ENCODE measurements at regions not wholly inside any gene's neighbourhood (a gene's known extent, or its start where the extent isn't known, plus 50 kb on each side); places are given as distances from the start of the nearest gene placed in this dataset.

GRCh38 chr13:104196611-104197010 lies 1130.4 kb upstream of the SLC10A2 start:
- Histone ChIP-seq H3K4me2 (no peak overlapping the region), H4K20me1 (replicated peaks; ENCODE audit: insufficient read depth) (no peaks in the 10 kb centered on the region), H3K27ac (ENCODE audit: low read depth) (no peak overlapping the region), H3K36me3 (ENCODE audit: insufficient read depth) (no peaks in the 10 kb centered on the region), H3K79me2 (replicated peaks; ENCODE audit: insufficient read depth) (no peaks in the 10 kb centered on the region), H3K4me3 (no peak overlapping the region), H2AFZ (peak overlapping the region; percentile 90; the same call in 1 of the 2 replicates), H3F3A (replicated peaks; ENCODE audit: low read depth) (no peaks in the 10 kb centered on the region), H3K4me1 (ENCODE audit: insufficient read depth) (peaks cover 6% of the 10 kb centered on the region; the same call in 1 of the 2 replicates), H3K9me2 (ENCODE audit: insufficient read depth) (0 out of 2 replicates have a peak, but pooled peaks cover 6% of the 10 kb centered on the region), H3K27me3 (ENCODE audit: insufficient read depth) (no peaks in the 10 kb centered on the region)
- ATAC-seq (no peak), DNase-seq (ENCODE audit: low spot score) (no peak)
- Mint-ChIP-seq H3K27ac (no peak overlapping the region), H3K27me3 (ENCODE audit: insufficient read depth, low read depth, poor library complexity) (no peaks in the 10 kb centered on the region), H3K4me1 (no peaks in the 10 kb centered on the region), H3K9me3 (peaks cover 17% of the 10 kb centered on the region; the same call in 2 of the 3 replicates), H3K36me3 (ENCODE audit: low read depth) (peaks cover 12% of the 10 kb centered on the region), H3K4me3 (no peak overlapping the region)
- TF ChIP-seq REST (IDR thresholded peaks at IDR 0.05; ENCODE audit: unreplicated experiment) (no peak), STAT1 (IDR thresholded peaks at IDR 0.05; ENCODE audit: unreplicated experiment) (no peak), NANOG (IDR thresholded peaks at IDR 0.05; ENCODE audit: borderline replicate concordance) (no peak)

GRCh38 chr13:104181526-104182231 lies 1115.5 kb upstream of the SLC10A2 start:
- DNase-seq (ENCODE audit: low spot score) (peak; percentile 72), ATAC-seq (peak; percentile 93)
- Histone ChIP-seq H3K36me3 (ENCODE audit: insufficient read depth) (no peaks in the 10 kb centered on the region), H3F3A (replicated peaks; ENCODE audit: low read depth) (no peaks in the 10 kb centered on the region), H3K4me3 (no peak overlapping the region), H4K20me1 (replicated peaks; ENCODE audit: insufficient read depth) (no peaks in the 10 kb centered on the region), H2AFZ (no peak overlapping the region), H3K79me2 (replicated peaks; ENCODE audit: insufficient read depth) (no peaks in the 10 kb centered on the region), H3K4me2 (0 out of 2 replicates have a peak overlapping the region, but pooled peaks have one; percentile 2), H3K9me2 (ENCODE audit: insufficient read depth) (no peaks in the 10 kb centered on the region), H3K4me1 (ENCODE audit: insufficient read depth) (peaks cover 15% of the 10 kb centered on the region; the same call in 1 of the 2 replicates), H3K27ac (ENCODE audit: low read depth) (peak overlapping the region; percentile 90), H3K27me3 (ENCODE audit: insufficient read depth) (no peaks in the 10 kb centered on the region)
- H3K9me3 Mint-ChIP-seq, result peaks cover 20% of the 10 kb centered on the region
- TF ChIP-seq NANOG (IDR thresholded peaks at IDR 0.05; ENCODE audit: borderline replicate concordance) (peak; percentile 54; the same call in 1 of the 2 replicates), EZH2phosphoT487 (IDR thresholded peaks at IDR 0.05; ENCODE audit: unreplicated experiment) (no peak), ZNF462 (CRISPR knock-in tag; IDR thresholded peaks at IDR 0.05) (0 out of 2 replicates have a peak, but pooled peaks have one; percentile 4)
- peaks cover 15% of the 10 kb centered on the region for H3K4me1 Mint-ChIP-seq
- H3K27me3 Mint-ChIP-seq (ENCODE audit: insufficient read depth, low read depth, poor library complexity), result no peaks in the 10 kb centered on the region
- H3K36me3 Mint-ChIP-seq (ENCODE audit: low read depth), result peaks cover 33% of the 10 kb centered on the region
- H3K4me3 Mint-ChIP-seq, result no peak overlapping the region
- peak overlapping the region; percentile 98 for H3K27ac Mint-ChIP-seq

All from GM23338 (cell line).